PC-3 (cell line): ENCODE measurements at regions not wholly inside any gene's neighbourhood (a gene's known extent, or its start where the extent isn't known, plus 50 kb on each side); places are given as distances from the start of the nearest gene placed in this dataset.

ENCODE experiments used
- ATAC-seq: fragments of 200-7000 bp; cut with Tn5 transposase; 2 replicates; pipeline ENCODE4 v1.9.1; 2020; ENCODE audit warnings: mild to moderate bottlenecking, moderate library complexity
- BruUV-seq: library from RNA; stranded (reverse); fragments of 400-500 nt; replicated peaks from 2 replicates; lab custom pipeline; 2021; lab: Mats Ljungman, UMichigan
- CTCF ChIA-PET: fragments of 300-600 bp; sonication (Branson Sonifier 250); formaldehyde crosslinking; loops from one replicate; lab custom pipeline; 2022; ENCODE audit warnings: antibody characterized with exemption; lab: Charles Lee
- POLR2A ChIA-PET: fragments of 300-600 bp; sonication (Branson Sonifier 250); formaldehyde crosslinking; loops from one replicate; lab custom pipeline; 2022; ENCODE audit warnings: antibody characterized with exemption; ENCODE audit not compliant: unreplicated experiment; lab: Charles Lee
- DNase-seq: peaks from one replicate; pipeline ENCODE4 v3.0.0-alpha.2; 2015
- H2AFZ ChIP-seq: fragments of 300-600 bp; sonication (generic); 2 replicates; pipeline ENCODE4 v1.6.0; 2016; ENCODE audit warnings: antibody characterized with exemption, low read length
- H3F3A ChIP-seq: fragments of 300-600 bp; sonication (generic); one replicate; pipeline ENCODE4 v1.6.0; 2017; ENCODE audit warnings: antibody characterized with exemption, low read length, control low read depth, mild to moderate bottlenecking; ENCODE audit not compliant: unreplicated experiment
- H3K27ac ChIP-seq: fragments of 300-600 bp; sonication (generic); 2 replicates; pipeline ENCODE4 v1.5.1; 2016; ENCODE audit warnings: mild to moderate bottlenecking, low read length
- H3K27me3 ChIP-seq: fragments of 300-600 bp; sonication (generic); 2 replicates; pipeline ENCODE4 v1.6.1; 2016; ENCODE audit warnings: low read length, mixed read lengths
- H3K36me3 ChIP-seq: fragments of 300-600 bp; sonication (generic); 2 replicates; pipeline ENCODE4 v1.6.1; 2016; ENCODE audit warnings: low read depth, mixed run types, low read length, mixed read lengths
- H3K4me1 ChIP-seq: fragments of 300-600 bp; sonication (generic); 2 replicates; pipeline ENCODE4 v1.5.1; 2016; ENCODE audit warnings: low read length; ENCODE audit not compliant: insufficient read depth
- H3K4me2 ChIP-seq: fragments of 300-600 bp; sonication (generic); 2 replicates; pipeline ENCODE4 v1.6.0; 2016; ENCODE audit warnings: low read length
- H3K4me3 ChIP-seq: fragments of 300-600 bp; sonication (generic); 2 replicates; pipeline ENCODE4 v1.5.1; 2016; ENCODE audit warnings: mild to moderate bottlenecking, low read length, mixed read lengths
- H3K79me2 ChIP-seq: fragments of 300-600 bp; sonication (generic); 2 replicates; pipeline ENCODE4 v1.6.1; 2017; ENCODE audit warnings: low read length, mixed read lengths
- H3K9ac ChIP-seq: fragments of 300-600 bp; sonication (generic); 2 replicates; pipeline ENCODE4 v1.6.0; 2016; ENCODE audit warnings: mild to moderate bottlenecking, low read length
- H3K9me2 ChIP-seq: fragments of 300-600 bp; sonication (generic); replicated peaks from 2 replicates; pipeline ENCODE4 v1.6.1; 2016; ENCODE audit warnings: mixed run types, low read length, mixed read lengths
- H3K9me3 ChIP-seq: fragments of 300-600 bp; sonication (generic); 2 replicates; pipeline ENCODE4 v1.6.1; 2016; ENCODE audit warnings: low read length, mixed read lengths
- H4K20me1 ChIP-seq: fragments of 300-600 bp; sonication (generic); 2 replicates; pipeline ENCODE4 v1.6.1; 2016; ENCODE audit warnings: low read length, mixed read lengths
- EZH2 ChIP-seq: fragments of 300-600 bp; sonication (generic); IDR thresholded peaks from one replicate; pipeline ENCODE4 v1.6.1; 2017; ENCODE audit warnings: antibody characterized with exemption, mild to moderate bottlenecking, low read length; ENCODE audit not compliant: unreplicated experiment
- EZH2phosphoT487 ChIP-seq: fragments of 300-600 bp; sonication (generic); IDR thresholded peaks from 2 replicates; pipeline ENCODE4 v1.6.1; 2018; ENCODE audit warnings: mild to moderate bottlenecking, antibody characterized with exemption, low read length, borderline replicate concordance
- intact Hi-C: fragments of 100-400 bp; cut with micrococcal nuclease; formaldehyde crosslinking; loops from 2 replicates; pipeline ENCODE4 v1.9.0; 2023
- TF ChIP-seq, protein P1 (sequence below): fragments of 300-600 bp; sonication (generic); conservative IDR thresholded peaks from 2 replicates; pipeline ENCODE4 v1.5.1; 2017; ENCODE audit warnings: antibody characterized with exemption, low read depth, mild to moderate bottlenecking, low read length

DNA sequence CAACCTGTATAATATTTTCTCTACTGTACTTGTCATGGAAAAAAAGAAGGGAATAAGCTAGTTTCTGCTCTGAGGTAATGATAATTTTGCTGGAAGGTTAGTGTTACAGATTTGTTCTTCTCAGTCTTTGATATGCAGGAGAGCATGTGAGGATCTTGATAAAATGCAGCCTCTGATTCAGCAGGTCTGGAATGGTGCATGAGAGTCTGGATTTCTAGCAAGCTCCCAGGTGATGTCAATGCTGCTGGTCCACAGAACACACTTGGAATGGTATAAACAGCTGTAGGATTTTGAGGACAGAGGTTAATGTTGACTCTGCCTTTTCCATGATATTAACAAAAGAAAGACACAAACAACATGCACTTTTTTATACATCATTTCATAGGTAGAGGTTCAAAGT lies 173.6 kb downstream of the NDFIP2 start:
- no peak overlapping the region for H3K27ac ChIP-seq
- ATAC-seq, result no peak
- intact Hi-C loops, result no loop called here
- BruUV-seq, result no TSS peak
- H3K36me3 ChIP-seq, result no peaks in the 10 kb centered on the region
- H3K9me2 ChIP-seq, result no peaks in the 10 kb centered on the region
- no peaks in the 10 kb centered on the region for H3K9me3 ChIP-seq
- H3F3A ChIP-seq, result no peaks in the 10 kb centered on the region
- POLR2A ChIA-PET, result interaction anchor here (0.7 kb wide), 1 partner anchor 24 kb away, joined by 6 read pairs; no protein-coding TSS in a partner anchor
- TF ChIP-seq EZH2 (no peak), EZH2phosphoT487 (no peak)
- TF ChIP-seq, protein P1, sequence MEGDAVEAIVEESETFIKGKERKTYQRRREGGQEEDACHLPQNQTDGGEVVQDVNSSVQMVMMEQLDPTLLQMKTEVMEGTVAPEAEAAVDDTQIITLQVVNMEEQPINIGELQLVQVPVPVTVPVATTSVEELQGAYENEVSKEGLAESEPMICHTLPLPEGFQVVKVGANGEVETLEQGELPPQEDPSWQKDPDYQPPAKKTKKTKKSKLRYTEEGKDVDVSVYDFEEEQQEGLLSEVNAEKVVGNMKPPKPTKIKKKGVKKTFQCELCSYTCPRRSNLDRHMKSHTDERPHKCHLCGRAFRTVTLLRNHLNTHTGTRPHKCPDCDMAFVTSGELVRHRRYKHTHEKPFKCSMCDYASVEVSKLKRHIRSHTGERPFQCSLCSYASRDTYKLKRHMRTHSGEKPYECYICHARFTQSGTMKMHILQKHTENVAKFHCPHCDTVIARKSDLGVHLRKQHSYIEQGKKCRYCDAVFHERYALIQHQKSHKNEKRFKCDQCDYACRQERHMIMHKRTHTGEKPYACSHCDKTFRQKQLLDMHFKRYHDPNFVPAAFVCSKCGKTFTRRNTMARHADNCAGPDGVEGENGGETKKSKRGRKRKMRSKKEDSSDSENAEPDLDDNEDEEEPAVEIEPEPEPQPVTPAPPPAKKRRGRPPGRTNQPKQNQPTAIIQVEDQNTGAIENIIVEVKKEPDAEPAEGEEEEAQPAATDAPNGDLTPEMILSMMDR, result no peak
- CTCF ChIA-PET, result no interaction called here
- no peak overlapping the region for H3K4me2 ChIP-seq
- DNase-seq, result no peak
- no peaks in the 10 kb centered on the region for H3K79me2 ChIP-seq
- no peak overlapping the region for H3K9ac ChIP-seq
- no peak overlapping the region for H3K4me3 ChIP-seq
- no peaks in the 10 kb centered on the region for H3K27me3 ChIP-seq
- no peaks in the 10 kb centered on the region for H3K4me1 ChIP-seq
- H2AFZ ChIP-seq, result no peak overlapping the region
- no peaks in the 10 kb centered on the region for H4K20me1 ChIP-seq

DNA sequence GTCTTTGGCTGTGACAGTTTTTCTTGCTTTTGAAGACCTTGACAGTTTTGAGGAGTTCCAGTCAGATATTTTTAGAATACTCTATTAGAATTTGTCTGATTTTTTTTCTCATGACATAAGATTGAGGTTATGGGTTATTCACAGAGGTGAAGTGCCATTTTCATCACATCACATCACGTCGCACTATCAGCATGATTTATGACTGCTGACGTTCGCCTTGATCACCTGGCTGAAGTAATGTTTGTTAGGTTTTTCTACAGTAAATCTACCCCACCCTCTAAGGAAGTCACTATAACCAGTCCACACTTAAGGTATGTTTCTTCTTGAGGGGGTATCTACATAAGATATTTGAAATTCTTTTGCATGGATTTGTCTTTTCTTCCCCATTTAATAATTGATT lies 169.7 kb downstream of the NDFIP2 start:
- no peak for DNase-seq

DNA sequence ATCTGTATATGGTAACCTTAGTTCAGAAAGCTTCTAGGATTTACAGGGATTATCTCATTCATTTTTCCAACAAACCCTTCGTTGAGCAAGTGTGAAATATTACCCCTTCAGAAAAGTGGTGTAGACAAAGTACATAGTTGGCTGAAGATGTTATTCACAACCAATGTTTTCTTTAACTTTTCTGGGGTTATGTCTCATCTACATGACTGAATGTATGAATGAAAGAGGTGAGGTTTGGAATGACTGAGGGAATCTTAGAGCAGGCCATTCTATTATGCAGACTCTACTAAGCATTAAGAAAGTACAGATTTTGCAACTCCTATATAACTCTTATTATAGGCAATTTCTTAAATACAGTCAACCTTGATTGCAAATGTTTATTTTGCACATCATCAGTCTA lies 167.2 kb downstream of the NDFIP2 start:
- DNase-seq (no peak), ATAC-seq (no peak)
- Histone ChIP-seq H3K9me3 (no peaks in the 10 kb centered on the region), H3K4me2 (no peak overlapping the region), H3K9ac (no peak overlapping the region), H2AFZ (no peak overlapping the region), H3K36me3 (no peaks in the 10 kb centered on the region), H3K79me2 (no peaks in the 10 kb centered on the region), H3K4me1 (no peaks in the 10 kb centered on the region), H3K4me3 (no peak overlapping the region), H3K9me2 (no peaks in the 10 kb centered on the region), H4K20me1 (no peaks in the 10 kb centered on the region), H3F3A (no peaks in the 10 kb centered on the region), H3K27me3 (no peaks in the 10 kb centered on the region), H3K27ac (no peak overlapping the region)
- intact Hi-C loops, result no loop called here
- ChIA-PET CTCF (no interaction called here), POLR2A (no interaction called here)
- TF ChIP-seq EZH2phosphoT487, result no peak
- TF ChIP-seq, protein P1, result no peak
- TF ChIP-seq EZH2, result no peak
- BruUV-seq, result no TSS peak

More for the DNA sequence above, 169.7 kb downstream of the NDFIP2 start:
- CTCF ChIA-PET, result no interaction called here
- Histone ChIP-seq H2AFZ (no peak overlapping the region), H3K27me3 (no peaks in the 10 kb centered on the region), H3K36me3 (no peaks in the 10 kb centered on the region), H3K9me3 (no peaks in the 10 kb centered on the region), H3K27ac (no peak overlapping the region), H3K79me2 (no peaks in the 10 kb centered on the region), H4K20me1 (no peaks in the 10 kb centered on the region), H3F3A (no peaks in the 10 kb centered on the region), H3K4me3 (no peak overlapping the region), H3K4me1 (no peaks in the 10 kb centered on the region), H3K9me2 (no peaks in the 10 kb centered on the region), H3K4me2 (no peak overlapping the region), H3K9ac (no peak overlapping the region)
- ATAC-seq, result no peak
- POLR2A ChIA-PET, result no interaction called here
- TF ChIP-seq, protein P1, result no peak
- no peak for TF ChIP-seq EZH2
- no TSS peak for BruUV-seq
- intact Hi-C loops, result no loop called here
